ENCODE measurements at regions not wholly inside any gene's neighbourhood (a gene's known extent, or its start where the extent isn't known, plus 50 kb on each side); places are given as distances from the start of the nearest gene placed in this dataset.

DNA sequence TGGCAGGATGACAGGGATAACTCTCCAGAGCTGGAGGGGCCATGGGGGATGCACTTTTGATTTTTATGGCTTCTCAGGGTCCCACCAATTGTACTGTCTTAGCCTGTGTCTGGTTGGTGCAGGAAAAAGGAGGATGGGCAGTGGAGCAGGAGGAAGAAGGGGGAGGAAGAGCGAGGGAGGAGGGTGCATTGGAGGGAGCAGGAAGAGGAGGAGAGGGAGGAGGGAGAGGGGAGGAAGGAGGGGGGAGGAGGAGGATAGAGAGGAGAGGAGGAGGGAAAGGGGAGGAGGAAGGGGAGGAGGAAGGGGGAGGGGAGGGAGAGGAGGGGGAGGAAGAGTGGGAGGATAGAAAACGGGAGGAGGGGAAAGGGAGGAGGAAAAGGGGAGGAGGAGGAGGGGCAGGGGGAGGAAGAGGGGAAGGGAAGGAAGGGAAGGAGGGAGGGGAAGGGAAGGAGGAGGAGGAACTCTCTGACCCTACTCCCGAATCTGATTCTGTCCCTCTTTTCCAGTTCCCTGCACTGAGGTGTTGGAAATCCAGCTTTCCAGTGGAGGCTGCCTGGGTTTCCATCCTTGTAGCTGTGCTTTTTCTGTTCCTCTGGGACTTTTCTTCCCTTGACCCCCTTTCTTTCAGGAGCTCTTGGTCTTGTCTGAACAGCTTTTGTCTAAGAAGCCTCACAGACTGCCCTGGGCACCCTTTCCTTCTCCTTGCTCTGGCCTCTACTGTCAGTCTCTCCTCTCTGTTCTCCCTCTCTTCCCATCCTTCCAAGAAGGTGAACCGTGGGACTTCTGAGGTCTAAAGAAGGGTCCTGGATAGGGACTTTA lies 149.4 kb downstream of the DHX35 start:
- no peak for DNase-seq (ENCODE audit: low read depth in 2 of 2)

DNA sequence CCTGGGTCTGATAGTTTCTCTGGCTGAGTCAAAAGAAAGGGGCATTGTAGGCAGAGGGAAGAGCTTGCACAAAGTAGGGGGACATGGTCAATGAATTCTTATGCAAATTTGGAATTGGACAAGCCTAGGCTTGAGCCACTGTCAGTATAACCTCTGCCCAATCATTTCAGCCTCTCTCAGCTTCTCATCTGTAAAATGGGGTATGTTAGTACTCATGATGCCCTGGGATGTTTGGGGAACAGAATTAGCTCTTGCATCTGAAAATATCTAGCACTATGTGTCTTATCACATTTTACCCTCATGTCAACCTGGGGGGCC lies 148.6 kb downstream of the DHX35 start:
- DNase-seq (ENCODE audit: low read depth in 2 of 2), result no peak

DNA sequence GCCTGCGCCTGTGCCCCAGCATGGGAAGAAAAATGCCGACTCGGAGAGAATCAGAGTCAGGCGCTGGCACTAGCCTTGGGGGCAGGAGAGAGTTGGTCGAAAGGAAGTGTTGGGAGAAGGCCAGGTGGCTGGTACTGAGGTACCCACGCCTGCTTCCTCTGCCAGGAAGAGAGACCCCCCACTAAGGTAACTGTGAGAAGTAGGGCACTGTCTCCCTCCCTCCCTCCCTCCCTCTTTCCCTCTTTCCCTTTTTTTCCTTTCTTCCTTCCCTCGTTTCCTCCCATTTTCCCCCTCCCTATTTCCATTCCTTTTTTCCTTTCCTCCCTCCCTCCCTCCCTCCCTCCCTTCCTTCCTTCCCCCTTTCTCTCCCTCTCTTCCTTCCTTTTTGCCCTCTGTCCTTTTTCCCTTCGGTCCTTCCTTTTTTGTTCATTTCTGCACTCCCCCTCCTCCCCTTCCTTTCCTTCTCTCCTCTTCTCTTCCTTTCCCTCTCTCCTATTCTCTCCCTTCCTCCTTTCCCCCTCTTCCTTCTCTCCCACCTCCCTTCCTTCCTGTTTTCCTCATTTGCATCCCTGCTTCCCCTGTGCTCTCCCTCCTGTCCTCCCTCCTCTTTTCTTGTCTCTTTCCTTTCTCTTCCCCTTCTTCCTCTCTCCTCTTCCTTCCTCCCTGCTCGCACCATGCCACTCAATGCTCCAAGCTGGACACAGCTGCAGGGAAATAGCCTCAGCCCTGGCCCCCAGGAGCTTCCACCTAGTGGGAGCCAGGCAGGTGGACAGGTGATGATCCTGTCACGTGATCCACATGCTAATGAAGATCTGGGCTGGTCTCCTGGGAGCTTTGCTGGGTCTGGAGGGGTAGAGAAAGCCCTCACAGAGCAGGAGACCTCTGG lies 148.0 kb downstream of the DHX35 start:
- DNase-seq (ENCODE audit: low read depth in 2 of 2), result no peak

DNA sequence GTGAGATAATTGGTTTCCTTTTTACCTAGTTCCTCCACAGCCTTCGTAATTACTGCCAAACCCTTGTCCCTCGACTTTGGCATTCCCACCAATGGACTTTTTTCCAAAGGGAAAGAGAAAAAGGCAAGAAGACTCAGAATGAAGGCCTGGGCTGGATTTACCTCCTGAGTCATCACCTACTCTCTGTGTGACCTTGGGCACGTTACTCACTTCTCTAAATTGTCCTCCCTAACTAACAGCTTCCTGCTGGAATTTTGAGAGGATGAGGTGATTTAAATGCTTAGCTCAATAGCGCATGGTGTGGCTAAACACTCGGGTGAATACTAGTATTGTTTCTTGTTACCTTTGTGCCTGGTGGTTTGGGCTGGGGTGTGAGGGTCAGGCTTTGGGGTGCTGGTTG lies 146.6 kb downstream of the DHX35 start:
- no peak for DNase-seq (ENCODE audit: low read depth in 2 of 2)

DNA sequence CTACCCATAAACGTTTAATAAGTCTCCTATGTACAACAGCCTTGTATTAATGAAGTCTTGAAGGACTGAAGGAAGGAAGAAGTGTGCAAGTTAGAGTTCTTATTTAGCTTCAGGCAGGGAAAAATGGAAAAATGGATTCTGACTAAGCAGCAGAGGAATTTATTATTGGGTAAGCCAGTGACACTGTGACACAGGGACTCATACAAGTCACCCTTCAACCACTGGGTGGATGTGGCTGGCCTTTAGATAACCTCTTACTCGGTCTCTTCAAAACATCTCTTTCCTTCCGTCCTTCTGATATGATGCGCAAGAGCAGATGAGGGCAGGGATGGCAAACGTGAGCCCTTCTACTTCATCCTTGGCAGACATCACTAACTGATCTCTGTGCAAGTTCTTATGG lies 145.6 kb downstream of the DHX35 start:
- no peak for DNase-seq (ENCODE audit: low read depth in 2 of 2)

DNA sequence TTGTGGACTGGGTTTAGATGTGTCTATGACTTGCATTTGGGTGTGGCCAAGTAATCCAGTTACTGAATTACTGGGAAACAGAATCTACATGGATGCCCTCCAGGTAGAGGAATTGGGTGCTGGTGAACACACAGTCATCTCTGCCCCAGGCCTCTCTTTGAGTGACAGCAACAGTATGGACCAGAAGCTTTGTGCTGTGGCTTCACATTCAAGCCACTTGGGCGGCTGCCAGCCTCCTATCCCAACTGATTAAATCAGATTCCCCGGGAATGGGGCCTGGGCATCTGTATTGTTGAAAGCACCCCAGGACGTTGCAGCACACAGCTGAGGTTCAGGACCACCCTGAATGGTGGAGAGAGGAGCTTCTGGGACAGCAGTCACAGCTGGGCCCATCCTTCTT lies 144.6 kb downstream of the DHX35 start:
- no peak for DNase-seq (ENCODE audit: low read depth in 2 of 2)

DNA sequence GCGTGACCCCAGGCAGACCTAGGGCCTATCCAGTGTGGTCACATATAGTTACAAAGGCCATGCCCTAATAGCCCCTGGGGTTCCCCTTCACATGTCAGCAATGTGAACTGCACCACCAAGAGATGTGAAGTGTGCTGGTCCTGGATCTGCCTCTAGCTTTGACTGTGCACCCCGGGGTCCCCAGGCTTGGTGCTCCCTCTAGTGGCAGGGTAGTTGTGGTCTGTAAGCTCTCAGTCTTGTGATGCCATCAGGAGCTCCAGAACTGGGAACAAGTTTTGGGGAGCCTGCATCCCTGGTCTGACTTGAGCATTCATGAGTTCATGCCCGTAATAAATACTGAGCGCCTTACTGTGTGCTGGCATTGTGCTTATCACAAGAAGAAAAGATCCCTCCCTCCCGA lies 143.4 kb downstream of the DHX35 start:
- DNase-seq (ENCODE audit: low read depth in 2 of 2), result peak in 1 of 2 experiments; percentile 4

DNA sequence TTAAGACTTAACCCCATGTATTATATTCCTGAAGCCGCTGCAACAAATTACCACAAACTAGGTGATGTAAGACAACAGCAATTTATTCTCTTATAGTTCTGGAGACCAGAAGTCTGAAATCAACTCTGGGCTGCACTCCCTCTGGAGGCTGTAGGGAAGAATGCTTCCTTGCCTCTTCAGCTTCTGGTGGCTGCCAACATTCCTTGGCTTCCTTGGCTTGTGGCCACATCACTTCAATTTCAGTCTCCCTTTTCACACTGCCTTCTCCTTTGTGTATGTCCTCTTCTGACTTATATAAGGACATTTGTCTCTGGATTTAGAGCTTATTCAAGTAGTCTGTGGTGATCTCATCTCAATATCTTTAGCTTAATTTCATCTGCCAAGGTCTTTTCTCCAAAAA lies 141.6 kb downstream of the DHX35 start:
- DNase-seq (ENCODE audit: low read depth in 2 of 2), result no peak

DNA sequence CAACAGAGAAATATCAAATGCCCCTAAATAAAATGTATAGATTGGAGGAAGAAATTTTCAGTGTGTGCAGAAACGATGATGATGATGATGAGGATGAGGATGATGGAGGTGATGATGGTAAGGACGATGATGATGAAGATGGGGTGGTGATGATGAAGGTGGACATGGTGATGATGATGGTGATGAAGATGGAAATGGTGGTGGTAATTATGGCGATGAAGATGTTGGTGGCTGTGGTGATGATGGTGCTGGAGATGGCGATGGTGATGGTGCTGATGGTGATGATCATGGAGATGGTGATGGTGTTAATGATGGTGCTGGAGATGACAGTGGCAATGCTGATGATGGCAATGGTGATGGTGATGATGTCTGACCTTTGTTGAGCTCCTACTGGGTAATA lies 141.2 kb downstream of the DHX35 start:
- DNase-seq (ENCODE audit: low read depth in 2 of 2), result no peak

DNA sequence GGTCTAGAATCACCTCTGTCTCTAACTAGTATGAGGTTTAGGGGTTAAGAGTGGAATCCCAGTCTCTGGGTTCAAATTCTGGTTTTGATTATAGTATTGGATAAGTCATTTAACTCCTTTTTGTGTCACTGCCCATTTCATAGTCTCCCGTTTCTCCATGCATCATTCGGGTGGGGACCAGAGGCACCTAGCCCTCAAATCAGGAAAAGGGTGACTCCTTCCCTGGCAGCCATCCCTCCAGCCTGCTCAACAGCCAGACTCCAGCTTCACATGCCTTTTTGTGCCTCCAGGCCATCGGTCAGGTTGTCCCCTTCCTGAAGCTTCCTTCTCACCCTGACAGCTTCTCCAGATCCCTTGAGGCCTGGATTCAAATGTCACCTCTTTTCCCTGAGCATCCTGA lies 139.8 kb downstream of the DHX35 start:
- no peak for DNase-seq (ENCODE audit: low read depth in 2 of 2)

DNA sequence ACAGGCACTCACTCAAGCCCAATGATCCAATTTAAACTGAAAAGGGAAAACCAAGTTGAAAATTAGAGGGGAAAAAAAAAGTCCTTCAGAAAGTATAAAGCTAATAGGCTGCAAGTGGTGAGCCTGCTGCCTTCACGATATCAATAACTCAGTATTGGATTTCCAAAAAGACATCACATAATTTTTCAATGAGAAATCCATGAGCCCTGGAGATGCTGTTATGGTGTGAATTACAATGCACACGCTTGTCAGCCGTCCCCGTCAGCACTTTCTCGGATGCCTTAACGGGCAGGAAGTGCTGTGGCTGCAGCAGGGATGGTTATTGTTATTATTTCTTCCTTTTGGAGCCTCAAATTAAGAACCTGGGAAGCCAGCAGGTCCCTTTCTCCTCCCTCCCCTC lies 138.5 kb downstream of the DHX35 start:
- no peak for DNase-seq (ENCODE audit: low read depth in 2 of 2)

DNA sequence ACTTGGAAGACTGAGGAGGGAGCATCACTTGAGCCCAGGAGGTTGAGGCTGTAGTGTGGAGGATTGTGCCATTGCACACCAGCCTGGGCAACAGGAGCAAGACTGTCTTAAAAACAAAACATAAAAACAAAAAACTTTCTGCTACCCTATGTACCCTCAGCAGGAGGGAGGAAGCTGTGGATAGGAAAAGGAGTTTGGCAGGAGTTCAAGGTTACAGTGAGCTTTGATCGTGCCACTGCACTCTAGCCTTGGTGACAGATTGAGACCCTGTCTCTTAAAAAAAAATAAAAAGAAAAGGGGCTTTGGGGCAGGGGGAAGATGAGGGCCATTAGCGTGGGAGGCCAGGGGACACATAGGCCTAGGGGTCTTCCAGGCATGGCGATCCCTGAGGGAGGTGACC lies 135.7 kb downstream of the DHX35 start:
- DNase-seq (ENCODE audit: low read depth in 2 of 2), result no peak

DNA sequence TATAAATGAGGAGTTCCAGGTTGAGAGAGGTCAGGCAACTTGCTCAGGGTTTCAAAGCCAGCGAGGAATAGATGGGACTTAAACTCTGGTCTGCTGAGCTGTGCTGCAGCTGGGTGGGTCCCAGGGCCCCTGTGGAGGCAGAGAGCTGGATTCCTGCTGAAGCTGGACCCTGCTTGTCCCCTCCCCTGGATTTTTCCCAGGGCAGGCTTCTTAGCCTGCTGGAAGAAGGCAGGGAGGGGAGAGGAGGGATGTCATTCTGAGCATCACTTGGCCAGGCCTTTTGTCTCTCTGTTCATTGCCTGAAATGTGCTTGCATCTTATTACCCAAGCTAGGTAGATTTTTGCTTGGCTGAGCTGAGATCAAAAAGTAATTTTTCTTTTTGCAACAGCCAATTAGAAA lies 133.7 kb downstream of the DHX35 start:
- DNase-seq (ENCODE audit: low read depth in 2 of 2), result no peak

DNA sequence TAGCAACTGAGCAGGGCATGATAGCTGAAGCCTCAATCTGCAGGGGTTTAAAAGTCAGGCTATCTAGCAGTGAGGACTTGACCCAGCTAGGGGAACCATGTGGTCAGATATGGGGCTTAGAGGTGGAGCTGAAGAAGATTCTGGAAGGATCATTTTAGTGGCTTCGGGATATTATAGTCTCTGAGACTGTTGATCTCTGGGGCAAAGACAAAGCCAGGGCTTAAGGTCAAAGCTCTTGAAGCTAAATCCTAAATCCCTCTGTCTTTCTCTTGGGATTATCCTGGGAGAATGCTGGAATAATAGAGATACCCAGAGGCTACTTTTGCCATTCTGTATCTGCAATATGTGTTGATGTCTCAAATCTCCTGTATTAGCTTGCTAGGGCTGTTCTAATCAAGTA lies 132.2 kb downstream of the DHX35 start:
- no peak for DNase-seq (ENCODE audit: low read depth in 2 of 2)

DNA sequence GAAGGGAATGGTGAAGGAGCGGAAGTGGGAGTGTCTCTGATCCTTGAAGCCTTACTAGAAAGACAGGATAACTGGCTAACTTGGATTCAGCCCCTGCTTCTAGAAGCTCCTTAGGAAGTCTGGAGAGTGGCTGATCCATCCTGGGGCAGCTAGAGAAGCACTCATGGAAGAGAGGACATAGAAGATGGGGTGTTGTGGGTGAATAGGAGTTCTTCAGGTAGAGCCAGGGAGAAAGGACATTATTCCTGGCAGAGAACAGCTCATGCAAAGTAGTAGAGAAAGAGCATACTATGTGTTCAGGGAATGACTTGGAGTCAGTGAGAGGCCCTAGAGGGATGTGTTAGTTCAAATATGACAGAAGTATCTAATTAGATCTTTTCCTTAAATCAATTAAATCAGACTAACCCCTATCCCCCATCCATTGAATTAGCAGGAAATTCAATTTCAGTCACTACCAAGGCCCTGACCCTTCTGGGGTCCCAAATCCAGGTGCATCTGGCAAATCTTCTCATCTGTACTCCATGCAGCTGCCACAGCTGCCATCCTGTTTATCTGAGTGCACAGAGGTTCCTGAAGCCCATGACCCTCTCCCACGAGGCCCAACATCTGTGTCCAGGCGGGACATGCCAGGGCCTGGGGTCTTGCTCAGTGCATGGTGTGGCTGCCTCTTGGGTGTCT lies 130.7 kb downstream of the DHX35 start:
- no peak for DNase-seq (ENCODE audit: low read depth in 2 of 2)

DNA sequence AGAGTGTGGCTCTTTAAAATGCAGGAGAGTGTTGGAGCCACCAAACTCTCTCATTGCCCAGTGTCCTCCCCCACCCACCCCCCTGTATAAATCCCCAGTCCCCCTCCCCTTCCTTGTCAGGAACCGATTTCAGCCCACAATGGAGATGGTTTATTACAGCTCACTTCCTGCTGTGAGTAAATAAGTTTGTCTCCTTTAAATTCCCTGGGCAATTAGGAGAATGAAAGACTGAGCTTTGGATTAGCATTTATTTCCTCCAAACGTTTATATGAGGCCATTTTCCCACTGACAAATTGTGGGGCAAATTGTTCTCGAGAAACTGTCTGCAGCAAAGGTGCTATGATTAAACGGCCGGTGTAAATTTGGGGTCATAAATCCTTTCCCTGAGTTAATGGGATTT lies 128.8 kb downstream of the DHX35 start:
- no peak for DNase-seq (ENCODE audit: low read depth in 2 of 2)

DNA sequence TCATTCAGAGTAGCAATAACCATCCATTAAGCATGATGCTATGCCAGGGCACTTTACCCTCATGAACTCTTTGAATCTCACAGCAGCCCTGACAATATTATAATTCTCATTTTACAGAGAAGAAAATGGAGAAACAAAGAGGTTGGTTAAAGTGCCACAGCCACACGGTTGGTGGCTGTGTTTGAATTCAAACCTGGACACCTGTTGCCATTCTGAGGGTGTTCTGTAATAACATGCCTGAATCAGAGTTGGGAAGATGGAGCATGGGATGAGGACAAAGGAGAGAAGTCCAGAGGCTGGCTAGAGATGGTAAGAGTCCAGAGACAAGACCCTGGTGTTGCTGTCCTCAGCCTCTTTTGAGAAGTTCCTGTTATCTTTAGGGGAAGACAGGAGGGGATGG lies 127.7 kb downstream of the DHX35 start:
- no peak for DNase-seq (ENCODE audit: low read depth in 2 of 2)
